ENCODE measurements at regions not wholly inside any gene's neighbourhood (a gene's known extent, or its start where the extent isn't known, plus 50 kb on each side); places are given as distances from the start of the nearest gene placed in this dataset.

DNA sequence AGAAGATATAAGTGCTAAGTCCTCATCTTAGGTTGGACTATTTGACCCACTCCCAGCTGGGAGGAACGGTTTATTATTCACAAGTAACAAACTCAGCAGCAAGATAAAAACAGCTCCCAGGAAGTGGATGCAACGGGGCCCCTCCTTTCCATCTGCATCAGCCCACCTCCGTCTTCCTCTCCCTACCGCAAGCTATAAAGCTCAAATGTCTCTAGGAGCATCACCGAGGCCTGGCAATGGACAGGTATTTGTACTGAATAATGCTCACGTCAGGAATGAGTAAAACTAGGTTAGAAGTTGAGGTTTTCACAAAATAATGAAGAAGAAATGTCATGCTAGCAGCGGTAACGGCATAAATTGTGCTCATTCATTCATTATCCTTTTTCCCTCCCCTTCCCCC, 408.7 kb upstream of the PSMD7 start:
- TF ChIP-seq RAD21 (IDR thresholded peaks at IDR 0.05; ENCODE audit: low read length) = no peak
- TF ChIP-seq SMC3 (IDR thresholded peaks at IDR 0.05; ENCODE audit: low read depth, low read length) = no peak
